Coronary artery (tissue), 2 donors: ENCODE measurements at regions not wholly inside any gene's neighbourhood (a gene's known extent, or its start where the extent isn't known, plus 50 kb on each side); places are given as distances from the start of the nearest gene placed in this dataset.
"Not testable (repeated sequence)": the region's sequence is repeated elsewhere in the genome, so short reads cannot be mapped to it uniquely, and the experiment has no call there.

ENCODE experiments used
- DNase-seq: peaks from one replicate; pipeline ENCODE4 v3.0.0-alpha.2; 2017; ENCODE audit warnings: low spot score
- H3K27ac ChIP-seq, 2 donors: fragments of 200-600 bp; sonication (generic); one replicate each; pipeline ENCODE4 v1.5.1; 2016 to 2019
- H3K4me3 ChIP-seq: fragments of 200-600 bp; sonication (generic); 2 replicates; pipeline ENCODE4 v1.5.1; 2016; ENCODE audit warnings: mild to moderate bottlenecking, moderate library complexity
- CTCF ChIP-seq: fragments of 200-600 bp; sonication (generic); IDR thresholded peaks from one replicate; pipeline ENCODE4 v1.5.1; 2019; ENCODE audit warnings: antibody characterized with exemption

DNA sequence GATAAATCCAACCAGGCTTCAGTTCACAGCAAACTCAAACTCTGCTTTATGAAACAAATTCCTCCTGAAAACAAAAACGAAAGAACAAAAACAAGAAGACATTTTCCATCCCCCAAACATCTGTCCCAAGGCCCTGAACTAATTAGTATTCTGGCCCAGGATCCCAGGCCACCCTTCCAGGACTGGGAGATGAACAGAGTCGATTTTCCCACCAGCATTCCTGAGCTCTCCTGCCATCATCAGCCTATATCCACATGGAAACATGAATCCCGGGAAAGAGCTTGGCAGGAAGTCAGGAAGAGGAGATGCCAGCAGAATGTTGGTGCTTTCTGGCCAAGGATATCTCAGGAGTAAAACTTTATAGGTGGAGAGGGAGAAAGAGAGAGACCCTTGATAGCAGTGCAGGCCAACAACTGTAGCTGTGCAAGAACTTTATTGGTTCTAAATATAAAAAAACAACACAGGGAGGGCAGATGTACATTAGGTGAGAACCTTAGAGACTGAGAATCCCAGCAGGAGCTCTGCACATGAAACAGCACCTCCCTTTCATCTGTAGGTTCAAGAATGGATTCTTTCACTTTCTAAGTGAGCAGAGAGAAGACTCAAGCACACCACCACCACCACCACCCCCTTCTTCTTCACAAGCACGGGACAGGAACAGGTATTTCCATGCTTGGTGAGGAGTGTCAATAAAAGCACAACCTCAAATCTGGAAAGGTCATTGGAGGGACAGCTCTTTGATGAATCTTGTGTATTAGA is 190.7 kb upstream of the TAS2R1 start:
- no peak for DNase-seq
- Histone ChIP-seq H3K4me3 (no peak overlapping the region), H3K27ac (no peak overlapping the region)
- no peak for TF ChIP-seq CTCF

- no peak for DNase-seq
- Histone ChIP-seq H3K27ac (no peak overlapping the region), H3K4me3 (no peak overlapping the region)
- no peak for TF ChIP-seq CTCF
These were observed 188.2 kb upstream of the TAS2R1 start for GRCh38 chr5:9818340-9818845.

DNA sequence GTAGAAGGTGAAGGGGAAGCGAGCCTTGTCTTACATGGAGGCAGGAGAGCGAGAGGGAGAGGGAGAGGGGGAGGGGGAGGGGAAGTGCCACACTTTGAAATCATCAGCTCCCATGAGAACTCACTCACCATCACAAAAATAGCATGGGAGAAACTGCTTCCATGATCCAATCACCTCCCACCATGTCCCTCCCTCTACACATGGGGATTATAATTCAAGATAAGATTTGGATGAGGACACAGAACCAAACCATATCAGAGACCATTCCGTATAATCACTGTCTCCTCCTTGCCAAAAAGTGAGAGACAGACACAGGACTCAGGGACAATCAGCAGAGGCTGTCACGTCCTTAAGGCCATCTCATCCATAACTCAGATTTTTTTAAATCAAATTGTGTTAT is 187.7 kb upstream of the TAS2R1 start:
- H3K27ac ChIP-seq: no peak overlapping the region
- DNase-seq: no peak
- TF ChIP-seq CTCF: no peak
- H3K4me3 ChIP-seq: no peak overlapping the region

GRCh38 chr5:9815051-9815450 is 184.9 kb upstream of the TAS2R1 start:
- no peak overlapping the region for H3K4me3 ChIP-seq
- H3K27ac ChIP-seq: no peak overlapping the region
- TF ChIP-seq CTCF: no peak
- no peak for DNase-seq

- no peak for TF ChIP-seq CTCF
- DNase-seq: no peak
- H3K4me3 ChIP-seq: no peak overlapping the region
- no peak overlapping the region for H3K27ac ChIP-seq
These were observed 183.2 kb upstream of the TAS2R1 start for GRCh38 chr5:9813305-9813704.

DNA sequence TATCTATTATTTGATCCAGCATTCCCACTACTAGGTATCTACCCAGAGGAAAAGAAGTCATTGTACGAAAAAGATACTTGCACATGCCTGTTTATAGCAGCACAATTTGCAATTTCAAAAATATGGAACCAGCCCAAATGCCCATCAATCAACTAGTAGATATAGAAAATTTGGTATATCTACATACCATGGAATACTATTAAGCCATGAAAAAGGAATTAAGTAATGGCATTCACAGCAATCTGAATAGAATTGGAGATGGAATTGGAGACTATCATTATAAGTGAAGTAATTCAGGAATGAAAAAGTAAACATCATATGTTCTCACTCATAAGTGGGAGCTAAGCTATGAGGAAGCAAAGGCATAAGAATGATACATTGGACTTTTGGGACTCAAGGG is 177.2 kb upstream of the TAS2R1 start:
- not testable (repeated sequence) for H3K4me3 ChIP-seq, H3K27ac ChIP-seq, DNase-seq

DNA sequence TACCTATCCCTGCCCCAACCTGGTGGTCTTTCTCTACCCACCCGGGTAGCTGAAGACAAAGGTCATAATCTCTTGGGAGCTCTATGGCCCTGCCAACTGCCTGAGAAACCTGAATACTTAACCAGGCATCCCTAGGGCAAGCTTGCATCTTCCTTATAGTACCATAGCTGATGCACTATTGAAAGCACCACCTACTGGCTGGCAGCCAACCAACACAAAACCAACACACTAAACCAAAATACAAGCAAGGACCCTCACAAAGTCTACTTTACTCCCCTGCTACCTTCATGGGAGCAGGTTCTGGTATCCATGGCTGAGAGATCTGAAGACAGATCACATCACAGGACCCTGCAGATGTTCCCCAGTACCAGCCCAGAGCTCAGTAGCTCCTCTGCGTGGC is 171.8 kb upstream of the TAS2R1 start:
- TF ChIP-seq CTCF: no peak
- no peak for DNase-seq
- no peak overlapping the region for H3K4me3 ChIP-seq
- H3K27ac ChIP-seq: no peak overlapping the region
